GM21381 (cell line): ENCODE measurements at regions not wholly inside any gene's neighbourhood (a gene's known extent, or its start where the extent isn't known, plus 50 kb on each side); places are given as distances from the start of the nearest gene placed in this dataset.
"Not testable (repeated sequence)": the region's sequence is repeated elsewhere in the genome, so short reads cannot be mapped to it uniquely, and the experiment has no call there.

Experiments
- ATAC-seq: cut with Tn5 transposase; IDR thresholded peaks from one replicate; pipeline ENCODE4 v1.9.1; 2021; ENCODE audit warnings: mild to moderate bottlenecking, moderate library complexity; ENCODE audit not compliant: unreplicated experiment

DNA sequence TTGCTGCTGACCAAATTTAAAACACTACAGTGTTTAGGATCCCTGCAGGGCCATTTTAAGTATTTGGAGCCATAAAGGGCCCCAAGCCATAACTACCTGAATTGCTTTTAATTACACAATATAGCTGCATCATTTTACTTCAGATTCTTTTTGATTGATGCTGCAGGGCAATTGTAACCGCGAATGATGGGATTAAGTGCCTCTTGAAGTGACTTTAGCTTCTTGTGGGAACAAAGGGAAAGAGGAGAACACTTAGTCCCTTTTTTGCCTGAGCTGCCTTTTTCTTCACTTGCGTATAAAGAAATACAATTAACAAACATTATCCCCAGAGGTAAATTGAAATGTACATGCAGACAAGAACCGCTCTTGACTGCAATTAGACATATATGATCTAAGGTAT lies 228.5 kb downstream of the ZIC5 start:
- ATAC-seq: no peak

DNA sequence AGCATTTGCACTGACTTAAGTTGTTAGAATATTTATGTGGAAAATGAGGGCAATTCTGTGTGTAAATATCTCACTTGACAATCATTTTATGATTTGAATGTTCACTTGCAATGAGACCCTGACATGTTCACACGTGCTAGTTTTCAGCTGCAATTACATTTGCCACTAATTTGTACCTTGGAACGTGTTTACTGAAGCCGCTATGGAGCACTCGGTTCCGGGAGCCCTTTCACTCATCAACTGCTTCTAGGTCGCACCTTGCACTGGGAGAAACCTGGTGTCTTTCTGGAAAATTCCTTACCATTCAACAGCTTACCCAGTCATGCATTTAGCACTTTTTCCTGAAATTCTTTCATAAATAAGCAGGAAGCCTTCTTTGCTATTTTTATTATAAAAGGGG lies 229.6 kb downstream of the ZIC5 start:
- ATAC-seq: no peak

DNA sequence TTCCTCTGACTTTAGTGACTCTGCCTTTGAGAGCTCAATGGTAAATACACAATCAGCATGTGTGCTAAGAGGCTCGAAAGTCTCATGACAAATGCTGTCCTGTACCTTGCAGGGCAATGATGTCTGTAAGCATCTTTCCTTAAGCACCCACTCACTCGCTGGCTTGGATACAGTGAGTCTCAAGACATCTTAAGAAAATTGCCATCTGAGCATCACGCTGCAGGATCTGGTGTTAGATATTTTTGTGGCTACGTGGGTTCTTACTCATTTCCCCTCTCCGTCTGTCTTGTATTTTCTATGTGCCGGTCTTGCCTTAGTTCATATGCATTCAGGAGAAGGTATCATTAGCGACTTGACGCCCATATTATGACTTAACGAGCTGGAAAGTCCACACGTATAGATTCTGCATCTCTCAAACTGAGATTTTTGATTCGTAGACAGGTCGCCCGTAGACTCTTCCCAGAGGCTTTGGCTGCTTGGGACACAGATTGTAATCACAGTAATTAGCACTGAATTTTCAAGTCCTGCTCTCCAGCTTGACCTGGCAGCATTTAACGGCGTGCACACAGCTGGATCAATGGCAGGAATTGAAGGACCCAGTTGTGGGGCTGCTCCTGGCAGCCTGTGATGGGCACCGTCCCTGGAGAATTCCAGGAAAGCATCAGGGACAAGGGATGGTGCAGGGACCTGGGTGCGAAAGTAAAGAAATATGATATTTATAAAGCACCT lies 231.2 kb downstream of the ZIC5 start:
- ATAC-seq: no peak

DNA sequence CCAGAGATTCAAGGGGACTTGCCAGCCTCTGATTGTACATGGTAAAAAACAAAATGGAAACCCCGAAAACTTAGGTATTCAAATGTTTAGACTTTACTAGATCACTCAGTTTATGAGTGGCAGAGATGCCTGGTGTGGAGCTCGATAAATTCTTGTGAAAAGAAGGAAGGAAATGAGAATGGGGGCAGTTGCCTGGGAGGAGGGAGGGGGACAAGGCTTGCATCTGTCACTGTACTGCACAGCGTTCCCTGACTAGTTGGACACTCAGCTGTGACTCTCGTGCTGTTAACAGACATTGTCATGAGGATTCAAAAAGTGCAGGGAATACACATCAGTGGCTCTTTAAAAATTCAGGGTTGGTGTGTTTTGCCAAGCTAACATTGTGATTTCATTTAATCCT lies 232.9 kb downstream of the ZIC5 start:
- ATAC-seq: no peak

GRCh38 chr13:99737481-99738245 lies 233.9 kb downstream of the ZIC5 start:
- ATAC-seq: no peak

GRCh38 chr13:99736541-99736940 lies 235.0 kb downstream of the ZIC5 start:
- no peak for ATAC-seq

GRCh38 chr13:99734013-99734693 lies 232.9 kb downstream of the TM9SF2 start:
- ATAC-seq: no peak

DNA sequence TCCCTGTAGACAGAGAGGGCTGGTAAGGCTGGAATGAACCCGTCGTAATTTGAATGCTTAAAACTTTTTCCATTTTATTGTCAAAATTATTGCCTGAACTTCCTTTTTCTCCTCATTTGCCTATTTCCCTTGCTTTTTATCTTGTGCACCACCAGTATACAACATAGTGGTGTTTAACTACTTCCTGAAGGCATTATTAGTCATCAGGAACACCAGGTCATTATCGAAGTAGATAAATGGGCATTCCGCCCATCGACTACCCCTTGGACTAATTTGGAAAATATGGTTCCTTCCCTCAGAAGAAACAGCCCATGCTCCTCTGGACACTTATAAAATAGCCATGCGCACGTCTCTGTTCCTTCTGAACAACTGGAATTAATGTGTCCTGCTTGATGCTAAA lies 232.1 kb downstream of the TM9SF2 start:
- ATAC-seq: no peak

DNA sequence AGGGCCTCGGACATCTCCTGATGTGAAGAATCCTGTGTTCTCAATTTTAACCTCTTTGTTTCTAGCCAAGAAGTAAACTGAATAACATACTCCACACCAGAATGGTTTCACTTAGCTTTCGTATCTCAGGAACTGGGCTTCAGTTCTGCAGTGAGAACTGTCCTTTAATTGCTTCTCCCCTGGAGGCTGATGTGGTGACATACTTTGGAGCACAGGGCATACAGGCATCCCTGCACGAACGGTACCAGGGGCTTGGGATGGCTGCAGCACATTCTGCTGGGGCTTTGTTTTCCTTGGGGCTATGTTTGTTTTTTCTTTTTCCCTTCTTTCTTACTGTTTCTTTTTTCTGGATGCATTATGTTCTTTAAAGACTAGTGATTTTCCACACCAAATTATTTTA lies 230.5 kb downstream of the TM9SF2 start:
- ATAC-seq: no peak

DNA sequence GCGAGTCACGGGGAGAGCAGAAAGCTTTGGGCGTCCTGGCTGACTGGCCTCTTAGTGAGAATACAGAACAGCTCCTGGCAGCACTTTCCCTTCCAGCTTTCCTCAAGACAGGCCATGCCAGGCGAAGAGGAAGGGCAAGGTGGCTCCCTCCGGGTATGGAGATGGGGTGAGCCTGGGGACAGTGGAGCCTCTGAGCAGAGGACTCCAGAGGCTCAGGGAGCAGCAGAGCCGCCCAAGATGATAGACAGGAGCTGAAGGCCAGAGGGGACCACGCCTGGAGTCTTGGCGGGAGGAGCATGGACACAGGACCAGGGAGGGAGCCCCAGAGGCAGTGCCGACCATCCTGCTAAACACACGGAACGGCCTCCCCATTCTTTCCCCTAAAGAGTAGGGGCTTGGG lies 229.1 kb downstream of the TM9SF2 start:
- ATAC-seq: no peak

DNA sequence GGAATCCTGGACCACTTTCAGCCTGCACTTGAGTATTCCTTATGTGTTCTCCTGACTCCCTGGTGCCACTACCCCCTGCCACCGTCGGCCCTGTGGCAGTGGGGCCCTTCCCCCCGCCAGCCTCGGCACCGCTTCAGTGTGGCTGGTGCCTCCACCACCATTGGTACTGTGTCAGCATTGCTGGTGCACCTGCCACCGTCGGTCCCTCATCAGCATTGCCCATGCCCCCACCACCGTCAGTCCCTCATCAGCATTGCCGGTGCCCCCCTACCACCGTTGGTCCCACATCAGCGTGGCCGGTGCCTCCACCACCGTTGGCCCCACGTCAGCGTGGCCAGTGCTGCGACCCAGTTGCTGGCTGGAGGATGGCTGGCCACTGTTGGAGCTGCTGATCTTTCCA lies 228.5 kb downstream of the TM9SF2 start:
- no peak for ATAC-seq

DNA sequence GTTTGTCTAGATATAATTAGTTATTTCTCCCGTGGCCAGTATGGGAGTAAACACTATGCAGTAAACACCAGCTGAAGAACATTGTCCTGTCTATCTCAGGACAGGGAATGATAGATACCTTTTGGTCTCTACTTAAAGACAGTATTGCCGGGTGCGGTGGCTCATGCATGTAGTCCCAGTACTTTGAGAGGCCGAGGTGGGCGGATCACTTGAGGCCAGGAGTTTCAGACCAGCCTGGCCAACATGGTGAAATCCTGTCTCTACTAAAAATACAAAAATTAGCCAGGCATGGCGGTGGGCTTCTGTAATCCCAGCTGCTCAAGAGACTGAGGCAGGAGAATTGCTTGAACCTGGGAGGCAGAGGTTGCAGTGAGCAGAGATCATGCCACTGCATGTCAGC lies 226.4 kb downstream of the TM9SF2 start:
- not testable (repeated sequence) for ATAC-seq

DNA sequence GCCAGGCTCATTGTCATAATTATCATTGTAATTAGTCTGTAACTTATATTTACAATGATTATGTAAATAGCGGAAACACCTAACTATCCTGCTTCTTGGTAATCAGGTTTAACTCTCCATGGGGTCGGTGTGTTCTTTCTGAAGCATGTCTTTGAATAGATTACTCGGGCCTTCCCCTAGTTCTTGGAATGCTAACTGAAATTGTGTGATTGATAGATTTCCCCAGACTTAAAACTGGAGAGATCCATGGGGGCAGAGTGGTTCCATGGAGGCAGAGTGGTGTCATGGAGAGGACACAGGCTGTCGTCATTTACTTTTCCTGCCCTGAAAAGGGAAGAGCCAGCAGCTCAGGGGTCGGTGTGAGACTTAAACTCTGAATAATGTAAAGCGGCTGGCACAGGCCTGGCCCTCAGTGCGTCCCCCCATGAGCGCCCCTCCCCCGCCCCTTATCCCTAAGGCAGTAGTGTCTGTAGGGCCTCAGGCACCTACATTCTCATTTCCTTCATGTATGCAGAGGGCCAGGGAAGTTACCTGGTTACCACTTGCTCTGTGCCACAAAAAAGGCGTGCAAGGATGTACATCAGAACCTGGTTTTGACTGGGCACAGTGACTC lies 225.1 kb downstream of the TM9SF2 start:
- no peak for ATAC-seq

- ATAC-seq: no peak
These were observed 224.4 kb downstream of the TM9SF2 start for GRCh38 chr13:99725644-99726043.

DNA sequence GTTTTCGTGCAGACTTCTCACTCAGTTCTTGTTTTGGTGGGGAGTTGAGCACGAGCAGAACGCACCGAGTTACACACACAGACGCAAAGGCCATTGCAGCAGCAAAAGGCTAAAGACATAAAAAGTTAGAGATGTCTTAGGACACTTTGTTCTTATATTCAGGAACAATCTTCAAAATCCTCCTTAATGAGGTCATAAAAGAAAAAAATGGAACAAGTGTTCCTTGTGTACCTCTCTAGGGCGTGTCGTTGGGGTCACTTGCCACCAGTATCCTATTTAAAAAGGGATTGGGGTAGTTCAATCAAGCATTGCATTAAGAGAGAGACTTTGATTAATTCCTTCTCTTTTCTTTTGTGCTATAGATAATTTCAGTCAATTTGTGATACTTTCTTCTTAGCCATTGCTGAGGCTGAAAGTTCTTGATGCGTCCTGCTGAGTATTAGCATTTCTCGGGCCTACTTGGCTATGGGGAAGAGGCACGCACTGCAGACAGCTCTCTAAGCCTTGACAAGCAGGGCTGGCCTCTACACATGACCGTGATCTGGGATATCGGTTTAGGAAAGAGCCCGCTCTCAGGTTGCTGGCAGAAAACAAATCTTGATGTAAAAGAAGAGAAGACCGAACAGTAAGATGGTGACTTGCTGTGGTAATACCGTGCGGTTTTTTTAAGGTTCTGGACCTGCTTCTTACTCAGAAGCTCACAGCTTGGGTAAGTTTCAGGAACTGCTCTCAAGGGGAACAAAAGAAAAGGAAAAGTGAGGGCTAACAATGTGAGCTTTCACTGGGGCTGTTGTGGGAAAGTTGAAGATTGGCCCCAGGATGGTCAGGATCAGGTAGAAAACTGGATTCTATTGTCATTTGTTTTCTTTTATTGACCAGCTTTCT lies 223.6 kb downstream of the TM9SF2 start:
- ATAC-seq: no peak

DNA sequence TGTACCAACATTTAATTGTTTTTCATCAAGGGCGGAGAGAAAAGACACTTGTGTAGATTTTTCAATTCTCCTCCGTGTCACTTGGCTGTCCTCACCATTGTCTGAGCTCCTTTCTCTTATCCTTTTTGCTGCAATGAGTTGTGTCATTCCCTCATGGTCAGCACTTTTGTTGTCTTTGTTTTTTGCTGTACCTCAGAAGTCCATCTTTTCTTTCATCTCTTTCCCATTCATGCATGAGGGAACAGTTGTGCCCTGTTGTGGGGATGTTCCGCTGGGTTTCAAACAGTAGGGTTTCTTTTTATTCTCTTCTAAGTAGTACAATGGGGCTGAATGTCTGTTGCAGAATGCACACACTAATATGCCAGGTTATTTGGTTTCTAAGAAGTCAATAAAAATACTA lies 222.6 kb downstream of the TM9SF2 start:
- no peak for ATAC-seq

- ATAC-seq: no peak
These were observed 221.7 kb downstream of the TM9SF2 start for GRCh38 chr13:99722931-99723330.

GRCh38 chr13:99722338-99722818 lies 221.1 kb downstream of the TM9SF2 start:
- ATAC-seq: no peak

DNA sequence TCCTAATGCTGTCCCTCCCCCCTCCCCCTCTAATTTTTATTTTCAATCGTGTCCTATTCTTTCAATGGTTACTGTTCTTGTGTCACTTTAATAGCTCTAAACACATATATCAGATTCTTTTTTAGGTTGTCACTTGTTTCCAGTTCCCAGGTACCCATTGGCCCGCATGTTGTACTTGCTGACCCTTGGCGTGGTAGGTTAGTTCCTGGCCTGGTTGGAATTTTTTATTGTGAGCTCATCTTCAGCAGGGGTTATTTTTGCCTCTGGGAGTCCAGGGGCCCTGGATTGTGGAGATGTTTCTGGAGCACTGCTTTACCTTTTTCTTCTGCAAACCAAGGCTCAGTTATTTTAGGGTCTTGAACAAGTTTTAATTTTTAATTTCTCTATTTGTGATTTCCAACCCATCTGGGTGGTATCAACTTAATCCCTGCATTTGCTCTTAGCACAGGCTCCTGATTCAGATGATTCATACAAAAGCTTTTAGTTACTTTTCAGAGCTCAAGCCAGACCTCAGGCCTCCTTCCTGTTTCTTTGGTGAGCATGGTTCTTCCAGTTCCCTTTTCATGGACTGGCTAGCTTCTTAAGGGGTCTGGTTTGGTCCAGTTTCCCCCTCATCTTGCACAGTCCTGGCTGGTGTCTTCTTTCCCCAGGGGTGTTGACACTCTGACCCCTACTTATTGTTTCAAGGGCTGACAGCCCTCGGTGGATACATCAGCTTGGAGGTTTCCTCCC lies 220.5 kb downstream of the TM9SF2 start:
- no peak for ATAC-seq
